ENCODE measurements at regions not wholly inside any gene's neighbourhood (a gene's known extent, or its start where the extent isn't known, plus 50 kb on each side); places are given as distances from the start of the nearest gene placed in this dataset.

DNA sequence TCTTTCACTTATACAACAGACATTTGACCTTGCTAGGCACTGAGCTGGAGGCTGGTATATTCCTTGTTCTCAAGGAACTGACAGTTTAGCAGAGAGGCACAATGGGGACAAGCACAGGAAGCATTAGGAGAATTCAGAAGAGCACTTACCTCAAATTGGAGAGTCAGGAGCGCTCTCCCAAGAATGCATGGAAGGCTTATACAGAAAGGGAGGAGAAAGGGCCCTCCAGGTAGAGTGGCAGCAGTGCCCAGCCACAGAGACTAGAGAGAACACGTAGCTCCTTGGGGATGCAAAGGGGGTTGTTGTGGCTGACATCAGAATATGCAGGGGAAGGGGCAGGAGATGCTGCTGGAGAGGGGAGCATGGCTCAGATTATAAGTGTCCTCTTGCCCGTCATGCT is 78.2 kb upstream of the MKLN1 start:
- H3K27me3 ChIP-seq (ENCODE audit: control insufficient read depth, insufficient read depth, low read length): no peaks in the 10 kb centered on the region
- H3K36me3 ChIP-seq (ENCODE audit: control insufficient read depth, insufficient read depth, low read length): no peaks in the 10 kb centered on the region
- H3K4me3 ChIP-seq (ENCODE audit: low read depth, low read length): no peak overlapping the region
- no peak for DNase-seq (ENCODE audit: low read depth)
- TF ChIP-seq, protein P1, sequence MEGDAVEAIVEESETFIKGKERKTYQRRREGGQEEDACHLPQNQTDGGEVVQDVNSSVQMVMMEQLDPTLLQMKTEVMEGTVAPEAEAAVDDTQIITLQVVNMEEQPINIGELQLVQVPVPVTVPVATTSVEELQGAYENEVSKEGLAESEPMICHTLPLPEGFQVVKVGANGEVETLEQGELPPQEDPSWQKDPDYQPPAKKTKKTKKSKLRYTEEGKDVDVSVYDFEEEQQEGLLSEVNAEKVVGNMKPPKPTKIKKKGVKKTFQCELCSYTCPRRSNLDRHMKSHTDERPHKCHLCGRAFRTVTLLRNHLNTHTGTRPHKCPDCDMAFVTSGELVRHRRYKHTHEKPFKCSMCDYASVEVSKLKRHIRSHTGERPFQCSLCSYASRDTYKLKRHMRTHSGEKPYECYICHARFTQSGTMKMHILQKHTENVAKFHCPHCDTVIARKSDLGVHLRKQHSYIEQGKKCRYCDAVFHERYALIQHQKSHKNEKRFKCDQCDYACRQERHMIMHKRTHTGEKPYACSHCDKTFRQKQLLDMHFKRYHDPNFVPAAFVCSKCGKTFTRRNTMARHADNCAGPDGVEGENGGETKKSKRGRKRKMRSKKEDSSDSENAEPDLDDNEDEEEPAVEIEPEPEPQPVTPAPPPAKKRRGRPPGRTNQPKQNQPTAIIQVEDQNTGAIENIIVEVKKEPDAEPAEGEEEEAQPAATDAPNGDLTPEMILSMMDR (IDR thresholded peaks at IDR 0.05; ENCODE audit: insufficient read depth, low read length, poor library complexity, severe bottlenecking): no peak

- Histone ChIP-seq H3K36me3 (ENCODE audit: control insufficient read depth, insufficient read depth, low read length) (no peaks in the 10 kb centered on the region), H3K4me3 (ENCODE audit: low read depth, low read length) (no peak overlapping the region), H3K27me3 (ENCODE audit: control insufficient read depth, insufficient read depth, low read length) (no peaks in the 10 kb centered on the region)
- TF ChIP-seq, protein P1 (IDR thresholded peaks at IDR 0.05; ENCODE audit: insufficient read depth, low read length, poor library complexity, severe bottlenecking): no peak
- no peak for DNase-seq (ENCODE audit: low read depth)
These were observed 77.3 kb upstream of the MKLN1 start for GRCh38 chr7:131250331-131250730.

GRCh38 chr7:131251371-131251770 is 76.3 kb upstream of the MKLN1 start:
- TF ChIP-seq, protein P1 (IDR thresholded peaks at IDR 0.05; ENCODE audit: insufficient read depth, low read length, poor library complexity, severe bottlenecking): no peak
- H3K36me3 ChIP-seq (ENCODE audit: control insufficient read depth, insufficient read depth, low read length): no peaks in the 10 kb centered on the region

GRCh38 chr7:131252976-131253375 is 74.7 kb upstream of the MKLN1 start:
- H3K27me3 ChIP-seq (ENCODE audit: control insufficient read depth, insufficient read depth, low read length): no peaks in the 10 kb centered on the region
- TF ChIP-seq, protein P1 (IDR thresholded peaks at IDR 0.05; ENCODE audit: insufficient read depth, low read length, poor library complexity, severe bottlenecking): no peak
- no peaks in the 10 kb centered on the region for H3K36me3 ChIP-seq (ENCODE audit: control insufficient read depth, insufficient read depth, low read length)

More at GRCh38 chr7:131251371-131251770, 76.3 kb upstream of the MKLN1 start:
- no peak for DNase-seq (ENCODE audit: low read depth)
- Histone ChIP-seq H3K4me3 (ENCODE audit: low read depth, low read length) (no peak overlapping the region), H3K27me3 (ENCODE audit: control insufficient read depth, insufficient read depth, low read length) (no peaks in the 10 kb centered on the region)

GRCh38 chr7:131254211-131254610 is 73.5 kb upstream of the MKLN1 start:
- Histone ChIP-seq H3K27me3 (ENCODE audit: control insufficient read depth, insufficient read depth, low read length) (no peaks in the 10 kb centered on the region), H3K36me3 (ENCODE audit: control insufficient read depth, insufficient read depth, low read length) (no peaks in the 10 kb centered on the region), H3K4me3 (ENCODE audit: low read depth, low read length) (no peak overlapping the region)
- no peak for DNase-seq (ENCODE audit: low read depth)
- TF ChIP-seq, protein P1 (IDR thresholded peaks at IDR 0.05; ENCODE audit: insufficient read depth, low read length, poor library complexity, severe bottlenecking): no peak

More at GRCh38 chr7:131252976-131253375, 74.7 kb upstream of the MKLN1 start:
- H3K4me3 ChIP-seq (ENCODE audit: low read depth, low read length): no peak overlapping the region
- no peak for DNase-seq (ENCODE audit: low read depth)

DNA sequence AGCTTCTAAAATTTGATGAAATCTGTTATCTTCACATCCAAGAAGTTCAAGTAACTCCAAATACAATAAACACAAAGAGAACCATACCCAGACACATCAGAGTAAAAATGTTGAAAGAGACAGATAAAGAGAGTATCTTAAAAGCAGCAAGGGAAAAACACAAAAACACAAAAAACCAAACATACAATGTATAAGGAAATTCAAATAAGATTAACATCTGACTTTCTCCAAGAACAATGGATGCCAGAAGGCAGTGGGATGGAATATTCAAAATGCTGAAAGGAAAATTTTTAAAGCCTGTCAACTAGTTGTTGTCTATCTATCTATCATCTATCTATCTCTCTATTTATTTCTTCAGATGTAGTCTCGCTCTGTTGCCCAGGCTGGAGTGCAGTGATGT is 72.4 kb upstream of the MKLN1 start:
- TF ChIP-seq, protein P1 (IDR thresholded peaks at IDR 0.05; ENCODE audit: insufficient read depth, low read length, poor library complexity, severe bottlenecking): no peak
- no peak overlapping the region for H3K4me3 ChIP-seq (ENCODE audit: low read depth, low read length)
- H3K27me3 ChIP-seq (ENCODE audit: control insufficient read depth, insufficient read depth, low read length): no peaks in the 10 kb centered on the region
- DNase-seq (ENCODE audit: low read depth): no peak
- H3K36me3 ChIP-seq (ENCODE audit: control insufficient read depth, insufficient read depth, low read length): no peaks in the 10 kb centered on the region

Data from kidney epithelial cell (primary cell).